Mesothelial cell of epicardium (in vitro differentiated cells): ENCODE measurements at regions not wholly inside any gene's neighbourhood (a gene's known extent, or its start where the extent isn't known, plus 50 kb on each side); places are given as distances from the start of the nearest gene placed in this dataset.

Experiments used
- DNase-seq, 2 experiments: peaks; one replicate each; pipeline ENCODE4 v3.0.0; 2021; ENCODE audit warnings: low spot score in 2 of 2; ENCODE audit not compliant: unreplicated experiment in 2 of 2
- H3K27ac Mint-ChIP-seq: 2 replicates; pipeline ENCODE4 v1.8.0; 2021; ENCODE audit warnings: mixed read lengths
- H3K27me3 Mint-ChIP-seq: 2 replicates; pipeline ENCODE4 v1.8.0; 2021; ENCODE audit warnings: low read depth, mixed read lengths
- H3K36me3 Mint-ChIP-seq: 2 replicates; pipeline ENCODE4 v1.8.0; 2021; ENCODE audit warnings: mixed read lengths
- H3K4me1 Mint-ChIP-seq: 2 replicates; pipeline ENCODE4 v1.8.0; 2021; ENCODE audit warnings: mixed read lengths
- H3K4me3 Mint-ChIP-seq: 2 replicates; pipeline ENCODE4 v1.8.0; 2021; ENCODE audit warnings: mild to moderate bottlenecking, moderate library complexity, mixed read lengths
- H3K9me3 Mint-ChIP-seq: 2 replicates; pipeline ENCODE4 v1.8.0; 2021; ENCODE audit warnings: mixed read lengths
- CTCF ChIP-seq: fragments of 200-600 bp; sonication (generic); IDR thresholded peaks from one replicate; pipeline ENCODE4 v1.5.0; 2021; ENCODE audit warnings: antibody characterized with exemption; ENCODE audit not compliant: unreplicated experiment

- H3K4me1 Mint-ChIP-seq, result no peaks in the 10 kb centered on the region
- no peak for TF ChIP-seq CTCF
- H3K4me3 Mint-ChIP-seq, result no peak overlapping the region
- no peak for DNase-seq
- peaks cover 11% of the 10 kb centered on the region for H3K9me3 Mint-ChIP-seq
- no peak overlapping the region for H3K27ac Mint-ChIP-seq
- no peaks in the 10 kb centered on the region for H3K36me3 Mint-ChIP-seq
- peaks cover 27% of the 10 kb centered on the region for H3K27me3 Mint-ChIP-seq
Observed at GRCh38 chr3:13954266-13954665, 74.4 kb upstream of the WNT7A start.

- Mint-ChIP-seq H3K4me1 (no peaks in the 10 kb centered on the region), H3K4me3 (no peak overlapping the region), H3K27me3 (peaks cover 43% of the 10 kb centered on the region), H3K9me3 (peaks cover 13% of the 10 kb centered on the region), H3K27ac (no peak overlapping the region), H3K36me3 (no peaks in the 10 kb centered on the region)
- DNase-seq, result no peak
- TF ChIP-seq CTCF, result no peak
Observed at GRCh38 chr3:13951184-13951583, 71.3 kb upstream of the WNT7A start.

GRCh38 chr3:13950042-13950441 is 70.2 kb upstream of the WNT7A start:
- Mint-ChIP-seq H3K4me3 (no peak overlapping the region), H3K9me3 (peaks cover 21% of the 10 kb centered on the region), H3K27me3 (peaks cover 45% of the 10 kb centered on the region), H3K4me1 (no peaks in the 10 kb centered on the region), H3K36me3 (no peaks in the 10 kb centered on the region), H3K27ac (no peak overlapping the region)
- TF ChIP-seq CTCF, result no peak
- no peak for DNase-seq

GRCh38 chr3:13947912-13948311 is 68.0 kb upstream of the WNT7A start:
- no peak for DNase-seq
- no peak overlapping the region for H3K4me3 Mint-ChIP-seq

GRCh38 chr3:13939206-13939605 is 59.3 kb upstream of the WNT7A start:
- Mint-ChIP-seq H3K27me3 (peaks cover 14% of the 10 kb centered on the region), H3K9me3 (peaks cover 15% of the 10 kb centered on the region), H3K4me3 (no peak overlapping the region), H3K27ac (no peak overlapping the region), H3K36me3 (no peaks in the 10 kb centered on the region), H3K4me1 (no peaks in the 10 kb centered on the region)
- no peak for TF ChIP-seq CTCF
- DNase-seq, result no peak

More at GRCh38 chr3:13947912-13948311, 68.0 kb upstream of the WNT7A start:
- H3K27me3 Mint-ChIP-seq, result peaks cover 31% of the 10 kb centered on the region
- peaks cover 41% of the 10 kb centered on the region for H3K9me3 Mint-ChIP-seq
- no peaks in the 10 kb centered on the region for H3K4me1 Mint-ChIP-seq
- H3K27ac Mint-ChIP-seq, result no peak overlapping the region
- no peaks in the 10 kb centered on the region for H3K36me3 Mint-ChIP-seq
- no peak for TF ChIP-seq CTCF

- Mint-ChIP-seq H3K9me3 (peaks cover 3% of the 10 kb centered on the region), H3K4me1 (no peaks in the 10 kb centered on the region), H3K4me3 (no peak overlapping the region), H3K36me3 (no peaks in the 10 kb centered on the region), H3K27me3 (peaks cover 14% of the 10 kb centered on the region), H3K27ac (no peak overlapping the region)
- no peak for TF ChIP-seq CTCF
- DNase-seq, result no peak
Observed at GRCh38 chr3:13937131-13937530, 57.3 kb upstream of the WNT7A start.
